ENCODE measurements at regions not wholly inside any gene's neighbourhood (a gene's known extent, or its start where the extent isn't known, plus 50 kb on each side); places are given as distances from the start of the nearest gene placed in this dataset.

GRCh38 chr16:86889974-86890373, 311.6 kb downstream of the FOXL1 start:
- Histone ChIP-seq H3K4me1 (no peaks in the 10 kb centered on the region), H3K4me3 (no peak overlapping the region), H3K9me3 (no peaks in the 10 kb centered on the region), H3K36me3 (no peaks in the 10 kb centered on the region), H3K27me3 (peaks cover 0 to 12% of the 10 kb centered on the region in 2 donors), H3K27ac (no peak overlapping the region)
- no peak for TF ChIP-seq POLR2A (IDR thresholded peaks at IDR 0.05)
- TF ChIP-seq CTCF (IDR thresholded peaks at IDR 0.05): no peak
- no peak for TF ChIP-seq POLR2AphosphoS5 (IDR thresholded peaks at IDR 0.05)
- intact Hi-C loops (cut with DNase I; ENCODE audit: low total_unique reads): no loop called here
- no peak for DNase-seq (ENCODE audit: low spot score in 2 of 2)

GRCh38 chr16:86891121-86891520, 312.8 kb downstream of the FOXL1 start:
- Histone ChIP-seq H3K27me3 (peaks cover 0 to 12% of the 10 kb centered on the region in 2 donors), H3K4me3 (no peak overlapping the region), H3K9me3 (no peaks in the 10 kb centered on the region), H3K4me1 (no peaks in the 10 kb centered on the region), H3K27ac (no peak overlapping the region), H3K36me3 (no peaks in the 10 kb centered on the region)
- intact Hi-C loops (cut with DNase I; ENCODE audit: low total_unique reads): no loop called here
- DNase-seq (ENCODE audit: low spot score in 2 of 2): no peak
- no peak for TF ChIP-seq POLR2A (IDR thresholded peaks at IDR 0.05)
- TF ChIP-seq POLR2AphosphoS5 (IDR thresholded peaks at IDR 0.05): no peak
- no peak for TF ChIP-seq CTCF (IDR thresholded peaks at IDR 0.05)

- intact Hi-C loops (cut with DNase I; ENCODE audit: low total_unique reads): no loop called here
- no peaks in the 10 kb centered on the region for H3K36me3 ChIP-seq
- no peak overlapping the region for H3K27ac ChIP-seq
- H3K27me3 ChIP-seq: peaks cover 0 to 12% of the 10 kb centered on the region in 2 donors
- no peak overlapping the region for H3K4me3 ChIP-seq
- no peak for DNase-seq (ENCODE audit: low spot score in 2 of 2)
- TF ChIP-seq CTCF (IDR thresholded peaks at IDR 0.05): no peak
- TF ChIP-seq POLR2A (IDR thresholded peaks at IDR 0.05): no peak
- no peak for TF ChIP-seq POLR2AphosphoS5 (IDR thresholded peaks at IDR 0.05)
- no peaks in the 10 kb centered on the region for H3K4me1 ChIP-seq
- H3K9me3 ChIP-seq: no peaks in the 10 kb centered on the region
These were observed 313.3 kb downstream of the FOXL1 start for GRCh38 chr16:86891631-86892030.

- Histone ChIP-seq H3K27me3 (peaks cover 0 to 10% of the 10 kb centered on the region in 2 donors), H3K36me3 (no peaks in the 10 kb centered on the region), H3K4me3 (no peak overlapping the region), H3K4me1 (no peaks in the 10 kb centered on the region), H3K9me3 (no peaks in the 10 kb centered on the region), H3K27ac (no peak overlapping the region)
- no peak for DNase-seq (ENCODE audit: low spot score in 2 of 2)
- no peak for TF ChIP-seq CTCF (IDR thresholded peaks at IDR 0.05)
- no peak for TF ChIP-seq POLR2A (IDR thresholded peaks at IDR 0.05)
- no peak for TF ChIP-seq POLR2AphosphoS5 (IDR thresholded peaks at IDR 0.05)
- intact Hi-C loops (cut with DNase I; ENCODE audit: low total_unique reads): no loop called here
These were observed 314.2 kb downstream of the FOXL1 start for GRCh38 chr16:86892509-86892908.

GRCh38 chr16:86893506-86893905, 315.2 kb downstream of the FOXL1 start:
- H3K4me1 ChIP-seq: no peaks in the 10 kb centered on the region
- H3K36me3 ChIP-seq: no peaks in the 10 kb centered on the region
- TF ChIP-seq POLR2A (IDR thresholded peaks at IDR 0.05) (no peak), CTCF (IDR thresholded peaks at IDR 0.05) (no peak), POLR2AphosphoS5 (IDR thresholded peaks at IDR 0.05) (no peak)
- H3K9me3 ChIP-seq: no peaks in the 10 kb centered on the region
- DNase-seq (ENCODE audit: low spot score in 2 of 2): no peak
- H3K27me3 ChIP-seq: peaks cover 0 to 4% of the 10 kb centered on the region in 2 donors
- intact Hi-C loops (cut with DNase I; ENCODE audit: low total_unique reads): no loop called here
- no peak overlapping the region for H3K4me3 ChIP-seq
- no peak overlapping the region for H3K27ac ChIP-seq
